DMS153 (cell line): ENCODE measurements at regions not wholly inside any gene's neighbourhood (a gene's known extent, or its start where the extent isn't known, plus 50 kb on each side); places are given as distances from the start of the nearest gene placed in this dataset.
A peak's percentile ranks its signal among the peaks of the same experiment; 100 is the strongest.
"Not testable (repeated sequence)": the region's sequence is repeated elsewhere in the genome, so short reads cannot be mapped to it uniquely, and the experiment has no call there.

ENCODE experiments used
- DNase-seq: peaks from one replicate; lab custom pipeline; 2025; lab: John Stamatoyannopoulos, UW

GRCh38 chr9:29394855-29395254 lies 1821.6 kb upstream of the C9orf72 start:
- DNase-seq = no peak

- no peak for DNase-seq
Observed at GRCh38 chr9:29397148-29397547, 1823.9 kb upstream of the C9orf72 start.

GRCh38 chr9:29416204-29416603 lies 1842.9 kb upstream of the C9orf72 start:
- no peak for DNase-seq

- DNase-seq = no peak
Observed at GRCh38 chr9:29422438-29422837, 1849.2 kb upstream of the C9orf72 start.

GRCh38 chr9:29432191-29432590 lies 1858.9 kb upstream of the C9orf72 start:
- no peak for DNase-seq

- not testable (repeated sequence) for DNase-seq
Observed at GRCh38 chr9:29432656-29433055, 1859.4 kb upstream of the C9orf72 start.

- no peak for DNase-seq
Observed at GRCh38 chr9:29435368-29435767, 1862.1 kb upstream of the C9orf72 start.

- DNase-seq = no peak
Observed at GRCh38 chr9:29437526-29437925, 1864.2 kb upstream of the C9orf72 start.

- DNase-seq = no peak
Observed at GRCh38 chr9:29439961-29440360, 1866.7 kb upstream of the C9orf72 start.

GRCh38 chr9:29440449-29440848 lies 1867.2 kb upstream of the C9orf72 start:
- DNase-seq = no peak

- no peak for DNase-seq
Observed at GRCh38 chr9:29445751-29446150, 1872.5 kb upstream of the C9orf72 start.

- peak; percentile 80 for DNase-seq
Observed at GRCh38 chr9:29449306-29449705, 1876.0 kb upstream of the C9orf72 start.

- not testable (repeated sequence) for DNase-seq
Observed at GRCh38 chr9:29450343-29450875, 1877.1 kb upstream of the C9orf72 start.

- DNase-seq = no peak
Observed at GRCh38 chr9:29456940-29457339, 1883.7 kb upstream of the C9orf72 start.

GRCh38 chr9:29475471-29475870 lies 1902.2 kb upstream of the C9orf72 start:
- DNase-seq = no peak

- no peak for DNase-seq
Observed at GRCh38 chr9:29511680-29512079, 1938.4 kb upstream of the C9orf72 start.

- DNase-seq = peak; percentile 50
Observed at GRCh38 chr9:29514336-29514735, 1941.1 kb upstream of the C9orf72 start.

- no peak for DNase-seq
Observed at GRCh38 chr9:29514862-29515261, 1941.6 kb upstream of the C9orf72 start.

GRCh38 chr9:29548436-29548835 lies 1975.2 kb upstream of the C9orf72 start:
- DNase-seq = no peak

GRCh38 chr9:29555502-29555901 lies 1982.2 kb upstream of the C9orf72 start:
- no peak for DNase-seq

GRCh38 chr9:29556317-29556716 lies 1983.0 kb upstream of the C9orf72 start:
- DNase-seq = no peak

GRCh38 chr9:29556746-29557145 lies 1983.5 kb upstream of the C9orf72 start:
- no peak for DNase-seq

- no peak for DNase-seq
Observed at GRCh38 chr9:29564564-29564963, 1991.3 kb upstream of the C9orf72 start.

GRCh38 chr9:29575219-29575618 lies 2001.9 kb upstream of the C9orf72 start:
- DNase-seq = no peak

GRCh38 chr9:29588361-29588760 lies 2015.1 kb upstream of the C9orf72 start:
- DNase-seq = no peak
